ENCODE measurements at regions not wholly inside any gene's neighbourhood (a gene's known extent, or its start where the extent isn't known, plus 50 kb on each side); places are given as distances from the start of the nearest gene placed in this dataset.

DNA sequence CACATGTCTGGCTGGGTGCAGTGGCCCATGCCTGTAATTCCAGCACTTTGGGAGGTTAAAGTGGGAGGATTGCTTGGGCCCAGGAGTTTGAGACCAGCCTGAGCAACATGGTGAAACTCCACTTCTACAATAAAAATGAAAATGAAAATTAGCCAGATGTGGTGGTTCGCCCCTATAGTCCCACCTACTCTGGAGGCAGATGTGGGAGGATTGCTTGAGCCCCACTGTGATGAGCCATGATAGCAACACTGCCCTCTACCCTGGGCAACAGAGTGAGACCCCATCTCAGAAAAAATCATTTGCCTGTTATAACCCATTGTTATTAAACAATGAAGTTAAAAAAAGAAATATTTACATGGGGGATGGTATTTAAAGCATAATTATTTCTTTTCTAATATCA lies 240.1 kb upstream of the ZPLD1 start:
- no TSS peak for BruUV-seq (replicated peaks)
- Mint-ChIP-seq H3K27ac (ENCODE audit: low read depth, unreplicated experiment) (peak overlapping the region; percentile 60), H3K4me1 (ENCODE audit: insufficient read depth, unreplicated experiment) (peaks cover 40% of the 10 kb centered on the region), H3K9me3 (ENCODE audit: unreplicated experiment) (no peaks in the 10 kb centered on the region), H3K36me3 (ENCODE audit: insufficient read depth, unreplicated experiment) (no peaks in the 10 kb centered on the region), H3K4me3 (ENCODE audit: unreplicated experiment) (no peak overlapping the region), H3K27me3 (ENCODE audit: insufficient read depth, unreplicated experiment) (no peaks in the 10 kb centered on the region)
- POLR2A ChIA-PET: interaction anchor here (0.6 to 2.7 kb wide), 7 partner anchors 11 to 557 kb away, joined by 3 to 6 read pairs (median 3); no protein-coding TSS in a partner anchor
- intact Hi-C loops (cut with micrococcal nuclease): no loop called here
- TF ChIP-seq, protein P1, sequence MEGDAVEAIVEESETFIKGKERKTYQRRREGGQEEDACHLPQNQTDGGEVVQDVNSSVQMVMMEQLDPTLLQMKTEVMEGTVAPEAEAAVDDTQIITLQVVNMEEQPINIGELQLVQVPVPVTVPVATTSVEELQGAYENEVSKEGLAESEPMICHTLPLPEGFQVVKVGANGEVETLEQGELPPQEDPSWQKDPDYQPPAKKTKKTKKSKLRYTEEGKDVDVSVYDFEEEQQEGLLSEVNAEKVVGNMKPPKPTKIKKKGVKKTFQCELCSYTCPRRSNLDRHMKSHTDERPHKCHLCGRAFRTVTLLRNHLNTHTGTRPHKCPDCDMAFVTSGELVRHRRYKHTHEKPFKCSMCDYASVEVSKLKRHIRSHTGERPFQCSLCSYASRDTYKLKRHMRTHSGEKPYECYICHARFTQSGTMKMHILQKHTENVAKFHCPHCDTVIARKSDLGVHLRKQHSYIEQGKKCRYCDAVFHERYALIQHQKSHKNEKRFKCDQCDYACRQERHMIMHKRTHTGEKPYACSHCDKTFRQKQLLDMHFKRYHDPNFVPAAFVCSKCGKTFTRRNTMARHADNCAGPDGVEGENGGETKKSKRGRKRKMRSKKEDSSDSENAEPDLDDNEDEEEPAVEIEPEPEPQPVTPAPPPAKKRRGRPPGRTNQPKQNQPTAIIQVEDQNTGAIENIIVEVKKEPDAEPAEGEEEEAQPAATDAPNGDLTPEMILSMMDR (IDR thresholded peaks at IDR 0.05; ENCODE audit: unreplicated experiment): no peak
- DNase-seq (ENCODE audit: unreplicated experiment): no peak
- CTCF ChIA-PET: interaction anchor here (0.6 to 0.7 kb wide), 2 partner anchors 325 to 1087 kb away, joined by 3 read pairs; no protein-coding TSS in a partner anchor

DNA sequence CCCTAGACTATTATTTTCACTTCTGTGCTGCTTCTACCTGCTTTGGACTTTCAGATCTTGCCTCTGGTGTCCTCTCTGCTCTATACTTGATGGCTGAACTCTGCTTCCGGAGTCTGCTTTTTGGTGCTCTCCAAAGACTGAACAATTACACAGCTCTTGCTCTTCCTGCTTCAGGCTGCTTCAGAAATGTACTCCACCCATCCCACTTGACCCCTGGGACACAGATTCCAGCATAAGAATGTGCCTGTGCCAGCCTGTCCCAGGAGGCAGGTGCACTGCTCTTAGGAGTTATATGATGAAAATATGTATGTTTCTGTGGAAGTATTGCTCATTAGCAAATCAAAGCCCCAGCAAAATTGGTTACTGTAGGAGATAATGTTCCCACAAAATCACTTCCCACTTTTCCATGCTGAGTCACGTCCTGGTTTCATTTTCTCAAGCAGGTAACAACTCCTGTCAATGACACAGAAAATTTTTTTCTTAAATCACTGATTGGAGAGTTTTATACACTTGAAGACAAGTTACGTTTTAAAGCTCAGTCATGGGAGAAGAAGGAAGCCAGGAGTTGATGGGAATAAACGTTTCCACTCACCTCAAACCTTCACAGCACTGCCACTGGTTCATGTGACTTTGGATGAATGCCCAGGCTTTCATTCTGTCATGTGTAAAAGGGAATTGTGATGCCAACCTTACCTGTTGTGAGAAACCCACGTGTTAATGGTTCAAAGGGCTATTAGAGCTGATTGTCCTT lies 239.4 kb upstream of the ZPLD1 start:
- no TSS peak for BruUV-seq (replicated peaks)
- no peak overlapping the region for H3K4me3 Mint-ChIP-seq (ENCODE audit: unreplicated experiment)
- H3K4me1 Mint-ChIP-seq (ENCODE audit: insufficient read depth, unreplicated experiment): peaks cover 33% of the 10 kb centered on the region
- H3K9me3 Mint-ChIP-seq (ENCODE audit: unreplicated experiment): no peaks in the 10 kb centered on the region
- ChIA-PET POLR2A (interaction anchor here (0.6 to 2.7 kb wide), 9 partner anchors 11 to 556 kb away, joined by 3 to 6 read pairs (median 3); partner anchors contain the start of gene NFKBIZ), CTCF (interaction anchor here (0.6 to 1.0 kb wide), 5 partner anchors 29 to 381 kb away, joined by 3 to 5 read pairs (median 3); partner anchors contain the start of gene NFKBIZ)
- DNase-seq (ENCODE audit: unreplicated experiment): peak; percentile 67
- no peaks in the 10 kb centered on the region for H3K27me3 Mint-ChIP-seq (ENCODE audit: insufficient read depth, unreplicated experiment)
- intact Hi-C loops (cut with micrococcal nuclease): no loop called here
- TF ChIP-seq, protein P1 (IDR thresholded peaks at IDR 0.05; ENCODE audit: unreplicated experiment): no peak
- H3K27ac Mint-ChIP-seq (ENCODE audit: low read depth, unreplicated experiment): peak overlapping the region; percentile 60
- H3K36me3 Mint-ChIP-seq (ENCODE audit: insufficient read depth, unreplicated experiment): no peaks in the 10 kb centered on the region

DNA sequence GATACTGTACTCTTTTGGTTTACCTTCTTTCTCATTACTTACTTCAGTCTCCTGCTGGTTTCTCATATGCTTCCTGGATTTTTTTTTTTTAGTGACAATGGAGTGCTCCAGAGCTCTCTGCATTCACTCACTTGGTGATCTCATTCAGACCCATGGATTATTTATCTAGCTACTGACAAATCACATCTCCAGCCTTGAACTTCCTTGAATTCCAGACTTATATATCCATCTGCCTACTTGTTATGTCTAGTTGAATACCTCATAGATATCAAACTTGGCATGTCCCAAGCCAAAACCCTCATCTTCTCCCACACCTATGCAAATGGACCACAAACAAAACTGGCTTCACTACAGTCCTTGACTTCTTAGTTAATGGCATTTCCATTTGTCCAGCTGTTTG lies 234.7 kb upstream of the ZPLD1 start:
- no peaks in the 10 kb centered on the region for H3K9me3 Mint-ChIP-seq (ENCODE audit: unreplicated experiment)
- ChIA-PET CTCF (interaction anchor here (0.6 to 0.7 kb wide), 2 partner anchors 112 to 318 kb away, joined by 3 to 4 read pairs; no protein-coding TSS in a partner anchor), POLR2A (no interaction called here)
- no peak overlapping the region for H3K4me3 Mint-ChIP-seq (ENCODE audit: unreplicated experiment)
- no peak overlapping the region for H3K27ac Mint-ChIP-seq (ENCODE audit: low read depth, unreplicated experiment)
- no peaks in the 10 kb centered on the region for H3K27me3 Mint-ChIP-seq (ENCODE audit: insufficient read depth, unreplicated experiment)
- DNase-seq (ENCODE audit: unreplicated experiment): no peak
- peaks cover 4% of the 10 kb centered on the region for H3K4me1 Mint-ChIP-seq (ENCODE audit: insufficient read depth, unreplicated experiment)
- no TSS peak for BruUV-seq (replicated peaks)
- TF ChIP-seq, protein P1 (IDR thresholded peaks at IDR 0.05; ENCODE audit: unreplicated experiment): no peak
- no peaks in the 10 kb centered on the region for H3K36me3 Mint-ChIP-seq (ENCODE audit: insufficient read depth, unreplicated experiment)
- intact Hi-C loops (cut with micrococcal nuclease): no loop called here

DNA sequence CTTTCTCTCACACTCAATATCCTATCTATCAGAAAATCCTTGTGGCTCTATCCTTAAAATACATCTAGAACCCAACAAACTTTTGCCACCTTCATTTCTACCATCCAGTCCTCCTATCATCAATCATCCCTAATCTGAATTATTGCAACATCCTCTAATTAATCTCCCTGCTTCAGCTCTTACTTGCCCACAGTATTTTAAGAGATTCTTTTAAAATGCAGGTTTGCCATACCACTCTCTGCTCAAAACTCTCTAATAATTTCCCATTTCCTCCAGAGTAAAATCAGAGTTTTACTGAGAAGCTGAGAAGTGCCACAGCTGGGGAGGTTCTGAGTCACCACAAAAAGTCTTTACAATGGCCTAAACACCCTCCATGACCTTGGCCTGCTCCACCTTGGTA lies 234.3 kb upstream of the ZPLD1 start:
- TF ChIP-seq, protein P1 (IDR thresholded peaks at IDR 0.05; ENCODE audit: unreplicated experiment): no peak
- intact Hi-C loops (cut with micrococcal nuclease): no loop called here
- H3K36me3 Mint-ChIP-seq (ENCODE audit: insufficient read depth, unreplicated experiment): no peaks in the 10 kb centered on the region
- H3K4me3 Mint-ChIP-seq (ENCODE audit: unreplicated experiment): no peak overlapping the region
- no peak for DNase-seq (ENCODE audit: unreplicated experiment)
- H3K27ac Mint-ChIP-seq (ENCODE audit: low read depth, unreplicated experiment): no peak overlapping the region
- ChIA-PET CTCF (interaction anchor here (0.6 to 0.7 kb wide), 2 partner anchors 112 to 318 kb away, joined by 3 to 4 read pairs; no protein-coding TSS in a partner anchor), POLR2A (no interaction called here)
- BruUV-seq (replicated peaks): no TSS peak
- H3K4me1 Mint-ChIP-seq (ENCODE audit: insufficient read depth, unreplicated experiment): no peaks in the 10 kb centered on the region
- no peaks in the 10 kb centered on the region for H3K9me3 Mint-ChIP-seq (ENCODE audit: unreplicated experiment)
- no peaks in the 10 kb centered on the region for H3K27me3 Mint-ChIP-seq (ENCODE audit: insufficient read depth, unreplicated experiment)
